Middle frontal gyrus (tissue), 1 donor: ENCODE measurements at regions not wholly inside any gene's neighbourhood (a gene's known extent, or its start where the extent isn't known, plus 50 kb on each side); places are given as distances from the start of the nearest gene placed in this dataset.

Experiments used
- DNase-seq: peaks from one replicate; pipeline ENCODE4 v3.0.0-alpha.2; 2015; ENCODE audit warnings: low spot score; ENCODE audit errors: extremely low spot score

GRCh38 chr7:26487780-26488515 is 196.3 kb downstream of the SNX10 start:
- no peak for DNase-seq

DNA sequence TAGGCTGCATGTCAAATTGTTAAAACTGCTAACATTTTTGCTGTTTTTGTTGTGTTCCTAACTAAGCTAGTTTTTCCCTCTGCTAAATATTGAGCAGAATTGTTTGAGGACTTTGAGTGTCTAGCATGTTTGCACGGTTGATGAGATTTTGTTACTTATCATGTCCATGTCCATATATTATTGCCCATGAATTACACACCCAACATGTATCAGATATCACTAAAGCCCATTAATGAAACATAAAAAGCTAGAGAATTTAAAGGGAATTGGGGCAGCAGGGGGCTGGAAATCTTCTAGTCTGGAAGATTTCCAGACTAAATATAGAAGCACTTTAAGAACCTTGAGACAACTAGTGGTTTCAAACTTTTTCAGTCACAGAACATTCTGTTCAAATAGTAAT is 197.7 kb downstream of the SNX10 start:
- DNase-seq = no peak

- no peak for DNase-seq
Observed at GRCh38 chr7:26489906-26490639, 198.4 kb downstream of the SNX10 start.

DNA sequence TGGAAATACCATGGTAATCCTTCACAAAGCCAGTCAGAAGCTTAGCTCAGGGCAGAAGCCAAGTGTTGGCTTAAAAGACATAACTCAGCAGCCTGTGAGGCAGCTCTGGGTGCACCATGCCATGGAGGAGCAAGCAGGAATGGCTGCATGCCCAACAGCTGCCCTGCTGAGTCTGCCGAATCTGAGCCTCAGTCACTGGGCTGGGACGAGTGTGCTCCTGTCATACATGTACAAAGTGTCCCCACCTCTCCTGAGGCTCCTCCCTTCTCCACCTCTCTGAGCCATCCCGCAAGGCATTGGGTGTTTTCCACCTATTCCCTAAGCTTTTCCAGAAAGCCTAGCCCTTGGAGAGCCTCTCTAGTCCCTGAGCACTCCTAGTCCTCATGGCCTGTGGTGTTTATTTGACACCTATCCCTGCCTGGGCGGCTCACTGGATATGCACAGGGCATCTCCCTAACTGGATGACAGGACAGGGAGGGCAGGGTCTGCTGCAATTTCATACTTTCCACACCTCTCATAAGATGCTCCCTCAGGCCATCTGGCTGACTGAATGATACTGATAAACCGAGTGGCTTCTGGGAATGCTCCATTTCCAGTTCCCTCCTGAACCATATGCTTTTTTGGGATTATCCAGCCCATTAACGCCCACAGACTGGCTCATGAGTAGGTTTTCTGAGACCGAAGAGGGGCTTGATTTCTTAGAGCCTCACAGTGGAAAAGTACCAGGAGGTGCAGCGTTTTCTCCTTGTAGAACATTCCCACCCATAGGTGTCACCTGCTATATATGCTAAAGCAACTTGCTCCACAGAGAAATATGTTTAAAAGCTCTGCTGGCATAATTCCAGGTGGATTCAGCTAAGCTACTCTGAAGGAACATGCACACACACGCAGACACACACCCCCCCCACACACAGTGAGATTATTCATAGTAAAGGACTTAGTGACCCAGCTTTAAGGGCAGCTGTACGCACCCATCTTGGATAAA is 199.3 kb downstream of the SNX10 start:
- peak; percentile 41 for DNase-seq

DNA sequence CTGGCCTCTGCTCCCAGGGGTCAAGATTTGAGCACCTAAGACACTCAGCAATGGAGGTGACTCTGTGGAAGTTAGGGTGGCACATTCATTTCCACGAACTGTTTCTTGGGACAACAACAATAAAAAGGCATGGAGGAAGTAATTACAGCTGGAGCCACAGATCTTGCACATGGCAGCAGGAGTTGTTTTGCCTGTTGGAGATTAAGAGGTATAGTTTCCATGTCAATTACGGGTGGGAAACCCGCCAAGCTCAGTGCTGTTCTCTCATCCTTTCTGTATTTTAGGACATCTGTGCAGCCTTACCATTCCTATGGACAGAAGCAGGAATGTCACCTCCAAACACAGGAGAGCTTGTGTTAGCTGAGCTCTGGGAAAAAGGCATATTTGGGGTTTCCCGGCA is 201.2 kb downstream of the SNX10 start:
- no peak for DNase-seq

GRCh38 chr7:26493737-26494428 is 202.2 kb downstream of the SNX10 start:
- peak; percentile 22 for DNase-seq

- no peak for DNase-seq
Observed at GRCh38 chr7:26495569-26495968, 203.9 kb downstream of the SNX10 start.

DNA sequence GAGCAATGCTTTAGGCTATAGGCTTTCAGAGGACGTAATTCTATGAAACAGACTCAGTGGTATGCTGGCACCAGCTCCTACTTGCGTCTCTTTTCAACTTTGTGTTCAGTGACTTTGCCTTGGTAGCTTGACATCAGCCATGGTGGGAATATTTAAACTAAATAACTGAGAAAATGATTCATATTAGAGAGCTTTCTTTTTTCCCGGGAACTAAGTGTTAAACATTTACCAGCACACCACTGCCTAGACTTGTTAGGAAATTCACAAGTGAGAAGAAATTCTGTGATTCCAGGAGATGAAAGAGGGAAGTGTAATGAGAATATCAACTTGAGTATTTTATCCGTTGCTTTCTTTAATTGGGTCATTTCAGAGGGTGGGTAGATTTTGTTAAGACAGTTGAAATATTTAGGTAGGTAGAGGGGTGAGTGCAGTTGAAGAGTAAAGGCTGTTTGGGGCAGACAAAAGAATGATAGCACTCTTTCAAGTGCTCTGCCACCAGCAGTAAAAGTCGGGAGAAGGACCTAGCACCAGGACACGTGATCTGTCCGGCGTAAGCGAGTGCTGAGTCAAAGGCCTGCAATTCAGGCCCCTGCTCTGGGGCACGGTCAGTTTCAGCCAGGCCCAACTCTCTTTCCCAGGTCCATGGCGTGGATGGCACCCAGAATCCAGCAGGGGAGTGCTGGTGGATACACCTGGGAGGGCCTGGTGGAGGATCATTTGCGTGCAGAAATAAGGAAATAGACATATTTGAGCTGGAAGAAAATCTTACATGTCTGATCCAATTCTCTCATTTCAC is 206.3 kb downstream of the SNX10 start:
- DNase-seq = no peak

GRCh38 chr7:26499315-26499897 is 207.7 kb downstream of the SNX10 start:
- no peak for DNase-seq

DNA sequence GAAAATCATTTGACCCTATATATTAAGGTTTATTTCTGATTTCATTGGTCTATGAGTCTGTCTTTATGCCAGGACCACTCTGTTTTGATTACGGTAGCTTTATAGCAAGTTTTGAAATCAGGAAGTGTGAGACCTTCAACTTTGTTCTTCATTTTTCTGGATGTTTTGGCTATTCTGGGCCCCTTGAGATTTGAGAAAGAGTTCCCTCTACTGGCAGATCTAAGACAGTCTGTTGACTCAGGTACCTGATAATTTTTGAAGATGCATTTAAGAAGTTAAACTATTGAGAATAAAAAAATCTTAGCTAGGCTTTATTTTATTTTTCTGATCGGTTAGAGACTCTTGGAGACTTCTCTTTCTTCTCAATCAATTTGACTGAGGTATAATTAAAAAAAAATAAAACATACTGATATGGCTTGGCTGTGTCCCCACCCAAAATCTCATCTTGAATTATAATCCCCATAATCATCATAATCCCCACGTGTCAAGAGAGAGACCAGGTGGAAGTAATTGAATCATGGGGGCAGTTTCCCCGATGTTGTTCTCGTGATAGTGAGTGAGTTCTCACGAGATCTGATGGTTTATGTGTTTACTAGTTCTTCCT is 209.2 kb downstream of the SNX10 start:
- DNase-seq = no peak

GRCh38 chr7:26504411-26505120 is 212.9 kb downstream of the SNX10 start:
- no peak for DNase-seq

DNA sequence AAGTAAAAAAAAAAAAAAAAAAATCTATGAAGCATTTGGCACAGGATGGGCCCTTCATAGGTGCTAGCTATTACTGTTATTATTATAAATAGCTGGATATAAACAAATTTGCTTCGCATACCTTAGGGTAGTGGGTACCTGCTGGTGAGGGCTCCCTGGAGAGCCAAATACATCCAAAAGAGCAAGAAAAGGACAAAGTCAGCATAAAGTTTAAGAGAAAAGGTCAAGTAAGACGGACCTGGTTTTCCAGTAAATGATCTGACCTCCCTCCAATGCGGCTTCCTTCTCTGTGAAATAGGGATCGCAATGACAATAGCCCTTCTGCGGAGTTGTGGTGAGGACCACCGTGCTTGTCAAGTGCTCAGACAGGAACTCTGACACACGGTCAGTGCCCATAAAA is 214.5 kb downstream of the SNX10 start:
- no peak for DNase-seq

- no peak for DNase-seq
Observed at GRCh38 chr7:26507108-26507987, 215.7 kb downstream of the SNX10 start.

DNA sequence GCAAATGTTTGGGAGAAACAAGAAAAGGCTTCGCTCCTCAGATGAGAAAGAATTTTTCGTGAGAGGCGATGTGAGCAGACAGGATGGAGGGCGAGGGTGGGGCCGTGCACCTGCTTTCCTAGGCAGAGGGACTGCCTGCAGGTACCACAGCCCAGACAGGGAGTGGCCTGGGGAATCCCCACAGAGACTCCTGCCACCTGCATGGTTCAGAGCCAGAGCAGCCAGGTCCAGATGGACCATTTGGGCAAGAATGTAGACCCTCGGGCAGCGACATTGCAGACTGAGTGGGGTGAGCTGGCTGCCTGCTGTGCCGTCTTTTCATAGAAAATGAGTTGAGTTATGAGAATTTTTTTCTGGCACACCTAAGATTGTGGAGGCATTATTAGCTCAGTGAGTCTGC is 216.8 kb downstream of the SNX10 start:
- DNase-seq = no peak

DNA sequence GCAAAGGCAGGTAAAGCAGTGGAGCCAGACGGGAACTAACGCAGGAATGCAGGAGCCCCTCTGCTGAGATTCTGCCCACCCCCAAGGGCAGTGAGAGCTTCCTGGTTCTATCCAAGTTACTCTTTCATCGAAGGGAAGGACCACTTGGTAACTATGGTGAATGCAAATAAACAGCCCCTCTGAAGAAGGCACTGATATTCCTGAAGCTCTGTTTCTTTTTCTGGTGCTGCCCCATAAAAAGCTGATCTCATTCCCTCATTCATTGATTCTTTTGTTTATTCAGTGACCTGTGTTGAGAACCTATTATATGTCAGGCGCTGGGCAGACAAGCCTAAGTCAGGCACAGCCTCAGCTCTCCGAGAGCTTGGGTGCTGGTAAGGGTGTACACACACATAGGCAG is 217.3 kb downstream of the SNX10 start:
- DNase-seq = no peak

DNA sequence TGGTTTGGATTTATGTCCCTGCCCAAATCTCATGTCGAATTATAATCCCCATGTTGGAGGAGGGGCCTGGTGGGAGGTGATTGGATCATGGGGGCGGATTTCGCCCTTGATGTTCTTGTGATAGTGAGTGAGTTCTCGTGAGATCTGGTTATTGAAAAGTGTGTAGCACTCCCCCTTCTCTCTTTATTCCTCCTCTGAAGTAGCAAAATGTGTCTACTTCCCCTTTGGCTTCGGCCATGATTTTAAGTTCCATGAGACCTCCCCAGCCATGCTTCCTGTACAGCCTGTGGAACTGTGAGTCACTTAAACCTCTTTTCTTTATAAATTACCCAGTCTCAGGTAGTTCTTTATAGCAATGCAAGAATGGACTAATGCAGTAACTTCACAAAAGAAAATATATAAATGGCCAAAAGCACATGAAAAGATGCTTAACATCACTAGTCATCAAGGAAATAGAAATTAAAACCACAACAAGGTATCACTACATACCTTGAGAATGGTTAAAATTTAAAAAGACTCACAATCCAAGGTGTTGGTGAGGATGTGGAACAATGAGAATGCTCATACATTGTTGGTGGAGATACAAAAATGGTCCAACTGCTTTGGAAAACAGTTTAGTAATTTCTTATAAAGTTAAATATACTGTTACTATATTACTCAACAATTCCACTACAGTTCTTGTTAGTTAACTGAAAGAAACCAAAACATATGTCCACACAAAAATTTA is 218.7 kb downstream of the SNX10 start:
- DNase-seq = no peak

DNA sequence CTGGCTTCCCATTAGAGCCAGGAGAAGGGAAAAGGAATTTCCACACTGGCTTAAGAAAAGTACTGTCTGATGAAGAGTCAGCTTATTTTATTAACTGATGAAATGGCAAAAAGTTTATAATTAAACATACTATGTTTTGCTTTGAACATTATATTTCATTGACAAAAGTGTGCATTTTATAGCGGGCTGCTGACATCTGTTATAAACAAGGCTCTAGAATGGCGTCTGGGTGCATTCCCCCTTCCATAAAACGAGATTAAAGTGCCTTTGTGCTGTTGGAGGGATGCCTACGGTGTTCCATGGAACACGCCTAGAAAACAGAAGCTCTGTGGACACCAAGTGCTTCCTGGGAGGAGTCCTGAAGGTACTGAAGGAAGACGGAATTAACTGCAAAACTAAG is 220.2 kb downstream of the SNX10 start:
- no peak for DNase-seq
